SK-N-MC (cell line): ENCODE measurements at regions not wholly inside any gene's neighbourhood (a gene's known extent, or its start where the extent isn't known, plus 50 kb on each side); places are given as distances from the start of the nearest gene placed in this dataset.

Experiments
- EZH2 ChIP-seq: fragments of 200-600 bp; sonication (generic); IDR thresholded peaks from one replicate; pipeline ENCODE4 v1.6.1; 2017; ENCODE audit warnings: antibody characterized with exemption
- FOXP2 ChIP-seq: optimal IDR thresholded peaks from 2 replicates; pipeline ENCODE3; 2011; ENCODE audit warnings: mild to moderate bottlenecking, moderate library complexity; ENCODE audit not compliant: insufficient read depth; ENCODE audit errors: extremely low read length, control extremely low read depth
- POLR2AphosphoS5 ChIP-seq: IDR thresholded peaks from 2 replicates; pipeline ENCODE4 v1.6.1; 2012; ENCODE audit warnings: mild to moderate bottlenecking, low read depth, low read length, borderline replicate concordance

DNA sequence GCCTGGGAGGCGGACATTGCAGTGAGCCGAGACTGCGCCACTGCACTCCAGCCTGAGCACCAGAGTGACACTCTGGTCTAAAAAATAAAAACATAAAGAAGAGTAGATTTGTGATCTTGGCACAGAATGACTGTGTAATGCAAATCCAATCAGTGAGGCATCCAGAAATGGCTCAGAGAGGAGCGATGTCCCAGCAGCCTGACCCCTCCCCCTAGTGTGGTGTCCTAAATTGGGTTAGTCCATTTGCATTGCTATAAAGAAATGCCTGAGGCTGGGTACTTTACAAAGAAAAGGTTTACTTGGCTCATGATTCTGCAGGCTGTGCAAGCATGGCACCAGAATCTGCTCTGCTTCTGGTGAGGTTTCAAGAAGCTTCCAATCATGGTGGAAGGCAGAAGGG lies 59.1 kb upstream of the ZNF30 start:
- TF ChIP-seq POLR2AphosphoS5: no peak
- TF ChIP-seq EZH2: no peak
- no peak for TF ChIP-seq FOXP2
